HepG2 (cell line): ENCODE measurements at regions not wholly inside any gene's neighbourhood (a gene's known extent, or its start where the extent isn't known, plus 50 kb on each side); places are given as distances from the start of the nearest gene placed in this dataset.

ENCODE experiments used
- ATAC-seq: fragments of 200-7000 bp; cut with Tn5 transposase; 3 replicates; pipeline ENCODE4 v1.9.1; 2020; ENCODE audit warnings: mild to moderate bottlenecking, moderate library complexity
- BruUV-seq: library from RNA; stranded (reverse); fragments of 400-500 nt; replicated peaks from 2 replicates; lab custom pipeline; 2021; lab: Mats Ljungman, UMichigan
- CTCF ChIA-PET: fragments of 300-600 bp; formaldehyde crosslinking; extraction: SDS; loops from one replicate; lab custom pipeline; 2021; ENCODE audit warnings: low total read pairs, inconsistent platforms, low intra/inter-chr PET ratio; lab: Yijun Ruan, JAX
- POLR2A ChIA-PET: fragments of 350-600 bp; sonication (Branson Sonifier 250); formaldehyde crosslinking; loops from one replicate; lab custom pipeline; 2020; ENCODE audit warnings: antibody characterized with exemption, inconsistent platforms; lab: Yijun Ruan, JAX
- DNase-seq: peaks from one replicate; pipeline ENCODE4 v3.0.0-alpha.2; 2015; ENCODE audit warnings: low spot score
- FAIRE-seq: peaks from 3 replicates; lab custom pipeline; 2011; peaks lifted over from hg19 to GRCh38; lab: Jason Lieb, UNC
- H2AFZ ChIP-seq: one replicate; pipeline ENCODE4 v1.6.1; 2011; ENCODE audit warnings: low read length, inconsistent platforms
- H3K27ac ChIP-seq: fragments of 300-600 bp; 3 replicates; pipeline ENCODE4 v1.8.0; 2011; ENCODE audit warnings: mixed run types, mild to moderate bottlenecking, mixed read lengths, low read length, inconsistent platforms; ENCODE audit not compliant: insufficient read depth; ENCODE audit errors: extremely low read length
- H3K27me3 ChIP-seq, 2 experiments: fragments of 200-600 bp in 1 of 2; 2 replicates in 1 of 2; 3 replicates in 1 of 2; pipeline versions ENCODE4 v1.6.0 to v1.8.0; 2011; ENCODE audit warnings: low read length in 2 of 2, mild to moderate bottlenecking in 2 of 2, moderate library complexity in 2 of 2, inconsistent platforms in 1 of 2; ENCODE audit not compliant: insufficient read depth in 2 of 2, control insufficient read depth in 1 of 2
- H3K36me3 ChIP-seq, 2 experiments: fragments of 200-600 bp in 1 of 2; replicated peaks in 1 of 2; 2 replicates in 1 of 2; 3 replicates in 1 of 2; pipeline versions ENCODE4 v1.5.1 to v1.8.0; 2011; ENCODE audit warnings: low read length in 2 of 2, inconsistent platforms in 1 of 2; ENCODE audit not compliant: insufficient read depth in 2 of 2, control insufficient read depth in 1 of 2
- H3K4me1 ChIP-seq: 2 replicates; pipeline ENCODE4 v1.5.1; 2012; ENCODE audit warnings: low read length, inconsistent platforms; ENCODE audit not compliant: insufficient read depth
- H3K4me2 ChIP-seq: 2 replicates; pipeline ENCODE4 v1.6.0; 2011; ENCODE audit warnings: low read depth, low read length, inconsistent platforms
- H3K4me3 ChIP-seq, 3 experiments: fragments of 200-600 bp in 1 of 3; sonication (generic), shearing (Covaris generic) in 1 of 3; replicated peaks in 1 of 3; 2 replicates each; pipeline ENCODE4 v1.5.1; 2011 to 2016; ENCODE audit warnings: low read length in 3 of 3, inconsistent platforms in 2 of 3, low read depth in 2 of 3, mild to moderate bottlenecking in 2 of 3, control low read depth in 1 of 3, mixed read lengths in 1 of 3; ENCODE audit not compliant: insufficient read depth in 1 of 3
- H3K79me2 ChIP-seq: one replicate; pipeline ENCODE4 v1.6.1; 2011; ENCODE audit warnings: low read length, inconsistent platforms; ENCODE audit not compliant: insufficient read depth
- H3K9ac ChIP-seq: 2 replicates; pipeline ENCODE4 v1.6.0; 2011; ENCODE audit warnings: mild to moderate bottlenecking, low read depth, low read length, inconsistent platforms; ENCODE audit not compliant: insufficient read depth
- H3K9me3 ChIP-seq: 2 replicates; pipeline ENCODE4 v1.5.1; 2012; ENCODE audit warnings: mild to moderate bottlenecking, low read length
- H4K20me1 ChIP-seq: 2 replicates; pipeline ENCODE4 v1.6.0; 2011; ENCODE audit warnings: inconsistent platforms, mild to moderate bottlenecking, low read length, moderate library complexity; ENCODE audit not compliant: insufficient read depth
- CCAR2 ChIP-seq: fragments of 200-400 bp; formaldehyde crosslinking; optimal IDR thresholded peaks from 2 replicates; pipeline ENCODE3; 2018; ENCODE audit warnings: low read depth, mild to moderate bottlenecking, low read length, moderate library complexity
- CCDC6 ChIP-seq: sonication (generic); formaldehyde crosslinking; IDR thresholded peaks from 2 replicates; pipeline ENCODE4 v1.8.1; 2022; ENCODE audit warnings: mild to moderate bottlenecking, missing genetic modification reagents, moderate library complexity
- ETS1 ChIP-seq: sonication (generic); formaldehyde crosslinking; IDR thresholded peaks from 2 replicates; pipeline ENCODE4 v1.4.0; 2020; ENCODE audit warnings: missing genetic modification reagents
- MLXIP ChIP-seq: sonication (generic); formaldehyde crosslinking; IDR thresholded peaks from 2 replicates; pipeline ENCODE4 v1.9.0; 2021; ENCODE audit warnings: missing genetic modification reagents, borderline replicate concordance
- POLR2AphosphoS2 ChIP-seq: IDR thresholded peaks from 2 replicates; pipeline ENCODE4 v1.6.1; 2011; ENCODE audit warnings: low read depth, low read length, improper control_type of control experiment
- PREB ChIP-seq: sonication (generic); formaldehyde crosslinking; IDR thresholded peaks from 2 replicates; pipeline ENCODE4 v1.4.0; 2020; ENCODE audit warnings: missing genetic modification reagents
- SP2 ChIP-seq: sonication (generic); formaldehyde crosslinking; IDR thresholded peaks from 2 replicates; pipeline ENCODE4 v1.5.1; 2020; ENCODE audit warnings: mild to moderate bottlenecking, missing genetic modification reagents
- ZBTB10 ChIP-seq: sonication (generic); formaldehyde crosslinking; IDR thresholded peaks from 2 replicates; pipeline ENCODE4 v1.4.0; 2020; ENCODE audit warnings: missing genetic modification reagents, borderline replicate concordance
- ZBTB8A ChIP-seq: sonication (generic); formaldehyde crosslinking; IDR thresholded peaks from 2 replicates; pipeline ENCODE4 v1.4.0; 2020; ENCODE audit warnings: mild to moderate bottlenecking, low read depth, missing genetic modification reagents, borderline replicate concordance
- ZNF280D ChIP-seq: sonication (generic); formaldehyde crosslinking; IDR thresholded peaks from 2 replicates; pipeline ENCODE4 v1.5.1; 2020; ENCODE audit warnings: mild to moderate bottlenecking, missing genetic modification reagents
- ZSCAN31 ChIP-seq: sonication (generic); formaldehyde crosslinking; IDR thresholded peaks from 2 replicates; pipeline ENCODE4 v1.5.0; 2020; ENCODE audit warnings: low read depth, mild to moderate bottlenecking, missing genetic modification reagents
- WGBS: methylation state at CpG from one replicate; pipeline ENCODE4 v1.1.6; 2017; ENCODE audit warnings: low lambda C conversion rate; 5-methylcytosine and 5-hydroxymethylcytosine counted together
- in situ Hi-C: cut with HindIII; loops from 2 replicates; pipeline ENCODE4 v1.10.0; 2017; ENCODE audit warnings: low pct_unique_long_range_greater_than_20kb; ENCODE audit not compliant: extremely low pct_ligation_motif_present
- intact Hi-C: fragments of 100-400 bp; cut with micrococcal nuclease; formaldehyde crosslinking; loops from one replicate; pipeline ENCODE4 v1.10.0; 2022; ENCODE audit not compliant: unreplicated experiment

GRCh38 chr1:94606471-94606870 is 64.9 kb upstream of the F3 start:
- Histone ChIP-seq H3K79me2 (no peaks in the 10 kb centered on the region), H3K9ac (no peak overlapping the region), H3K4me1 (peaks cover 61% of the 10 kb centered on the region), H3K36me3 (no peaks in the 10 kb centered on the region), H3K27me3 (no peaks in the 10 kb centered on the region), H3K9me3 (no peaks in the 10 kb centered on the region), H3K4me2 (no peak overlapping the region), H3K27ac (no peak overlapping the region), H2AFZ (no peak overlapping the region), H4K20me1 (no peaks in the 10 kb centered on the region), H3K4me3 (no peak overlapping the region)
- ATAC-seq, result no peak
- ChIA-PET CTCF (no interaction called here), POLR2A (interaction anchor here (1.2 kb wide), 1 partner anchor 92 kb away, joined by 3 read pairs; no protein-coding TSS in a partner anchor)
- in situ Hi-C loops (loop anchor here (10.0 kb wide), 1 partner anchor 198 kb away; no protein-coding TSS in a partner anchor), intact Hi-C loops (loop anchor here (5.0 kb wide), 1 partner anchor 196 kb away; no protein-coding TSS in a partner anchor)
- BruUV-seq, result no TSS peak
- no peak for DNase-seq
- WGBS, result 88% methylated on average over 4 of the region's 4 CpGs
- no peak for FAIRE-seq
- TF ChIP-seq PREB (CRISPR knock-in tag), result no peak
- no peak for TF ChIP-seq ZSCAN31 (CRISPR knock-in tag)
- TF ChIP-seq ZBTB8A (CRISPR knock-in tag), result no peak
- TF ChIP-seq CCDC6 (CRISPR knock-in tag), result no peak
- no peak for TF ChIP-seq CCAR2
- TF ChIP-seq MLXIP (CRISPR knock-in tag), result no peak
- no peak for TF ChIP-seq ETS1
- no peak for TF ChIP-seq ZBTB10 (CRISPR knock-in tag)
- TF ChIP-seq ZNF280D (CRISPR knock-in tag), result no peak
- TF ChIP-seq POLR2AphosphoS2, result no peak
- no peak for TF ChIP-seq SP2 (CRISPR knock-in tag)
